Kidney (tissue), 13 donors: ENCODE measurements at regions not wholly inside any gene's neighbourhood (a gene's known extent, or its start where the extent isn't known, plus 50 kb on each side); places are given as distances from the start of the nearest gene placed in this dataset.

Experiments
- DNase-seq, 5 donors: peaks; one replicate each; pipeline ENCODE4 v3.0.0-alpha.2; 2013 to 2020
- FAIRE-seq: peaks from 2 replicates; lab custom pipeline; 2012; peaks lifted over from hg19 to GRCh38; lab: Jason Lieb, UNC
- H3K27ac ChIP-seq, 2 donors: one replicate each; pipeline ENCODE4 v1.7.0; 2013; ENCODE audit warnings: low read depth in 2 of 2, low read length in 2 of 2, inconsistent platforms in 1 of 2
- H3K27me3 ChIP-seq: one replicate; pipeline ENCODE4 v1.7.1; 2013; ENCODE audit warnings: low read length, inconsistent platforms; ENCODE audit not compliant: control insufficient read depth, insufficient read depth
- H3K36me3 ChIP-seq, 3 donors: one replicate each; pipeline versions ENCODE4 v1.7.0 to v1.7.1; 2013; ENCODE audit warnings: low read length in 3 of 3, control low read depth in 1 of 3, inconsistent platforms in 1 of 3; ENCODE audit not compliant: insufficient read depth in 3 of 3, control insufficient read depth in 2 of 3
- H3K4me1 ChIP-seq, 3 donors: one replicate each; pipeline versions ENCODE4 v1.7.0 to v1.7.1; 2013; ENCODE audit warnings: low read length in 3 of 3, inconsistent platforms in 1 of 3, low read depth in 1 of 3; ENCODE audit not compliant: control insufficient read depth in 2 of 3, insufficient read depth in 2 of 3
- H3K4me3 ChIP-seq, 3 donors: one replicate each; pipeline versions ENCODE4 v1.7.0 to v1.8.1; 2013; ENCODE audit warnings: low read length in 3 of 3, control low read depth in 1 of 3, inconsistent platforms in 1 of 3
- H3K9ac ChIP-seq, 3 donors: one replicate each; pipeline versions ENCODE4 v1.7.0 to v1.7.1; 2013; ENCODE audit warnings: low read length in 3 of 3, control low read depth in 1 of 3, inconsistent platforms in 1 of 3
- H3K9me3 ChIP-seq, 3 donors: one replicate each; pipeline versions ENCODE4 v1.7.0 to v1.7.1; 2013; ENCODE audit warnings: low read length in 3 of 3, control low read depth in 1 of 3, inconsistent platforms in 1 of 3; ENCODE audit not compliant: control insufficient read depth in 2 of 3, insufficient read depth in 1 of 3
- CTCF ChIP-seq: IDR thresholded peaks from 3 replicates; pipeline ENCODE4 v1.5.1; 2012; ENCODE audit warnings: mild to moderate bottlenecking, moderate library complexity, borderline replicate concordance; ENCODE audit not compliant: insufficient read depth; ENCODE audit errors: extremely low read depth
- intact Hi-C: fragments of 100-400 bp; cut with DNase I; formaldehyde crosslinking; loops from one replicate; pipeline ENCODE4 v1.11.1; 2022
- donor health status: control.
- donor health status: control.
- donor health status: control.
- donor health status: control.
- donor health status: control.
- donor health status: DM: yes; HTN: yes; CAD: no.
- donor health status: Normal renal cell carcinoma (clear cell type).

DNA sequence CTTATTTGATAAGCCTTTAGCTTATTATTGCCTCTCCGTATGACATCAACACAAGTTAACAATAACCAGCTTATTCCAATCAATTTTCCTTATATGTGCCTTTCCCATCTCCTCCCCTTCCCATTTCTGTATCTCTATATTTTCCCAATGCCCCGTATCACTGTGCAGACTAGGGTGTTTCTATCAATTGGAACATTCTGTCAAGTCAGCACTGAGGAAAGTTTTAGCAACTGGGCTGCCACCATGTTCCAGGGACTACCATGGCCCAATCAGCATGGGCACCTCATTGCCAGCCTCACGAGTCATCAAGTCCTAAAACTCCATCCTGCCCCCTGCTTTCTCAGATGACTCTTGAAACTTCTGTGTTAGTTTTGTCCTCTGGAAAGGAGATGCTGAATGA lies 973.1 kb upstream of the CNTN5 start:
- no peaks in the 10 kb centered on the region for H3K27me3 ChIP-seq
- DNase-seq (no peak), FAIRE-seq (no peak)
- intact Hi-C loops = no loop called here
- no peaks in the 10 kb centered on the region for H3K9me3 ChIP-seq
- H3K27ac ChIP-seq = no peak overlapping the region
- H3K9ac ChIP-seq = no peak overlapping the region
- no peak overlapping the region for H3K4me3 ChIP-seq
- H3K4me1 ChIP-seq = no peaks in the 10 kb centered on the region
- H3K36me3 ChIP-seq = no peaks in the 10 kb centered on the region
- TF ChIP-seq CTCF = no peak

- no peak for FAIRE-seq
- Histone ChIP-seq H3K36me3 (no peaks in the 10 kb centered on the region), H3K9ac (no peak overlapping the region), H3K9me3 (no peaks in the 10 kb centered on the region), H3K4me1 (no peaks in the 10 kb centered on the region), H3K27ac (no peak overlapping the region), H3K4me3 (no peak overlapping the region), H3K27me3 (no peaks in the 10 kb centered on the region)
- no peak for DNase-seq
- intact Hi-C loops = no loop called here
- no peak for TF ChIP-seq CTCF
Measured at GRCh38 chr11:98053851-98054250, 966.9 kb upstream of the CNTN5 start.

- H3K4me1 ChIP-seq = no peaks in the 10 kb centered on the region
- TF ChIP-seq CTCF = no peak
- intact Hi-C loops = no loop called here
- H3K27me3 ChIP-seq = no peaks in the 10 kb centered on the region
- DNase-seq = no peak
- no peak overlapping the region for H3K27ac ChIP-seq
- FAIRE-seq = no peak
- no peak overlapping the region for H3K9ac ChIP-seq
- no peaks in the 10 kb centered on the region for H3K36me3 ChIP-seq
- no peak overlapping the region for H3K4me3 ChIP-seq
- H3K9me3 ChIP-seq = no peaks in the 10 kb centered on the region
Measured at GRCh38 chr11:98056945-98057344, 963.8 kb upstream of the CNTN5 start.

DNA sequence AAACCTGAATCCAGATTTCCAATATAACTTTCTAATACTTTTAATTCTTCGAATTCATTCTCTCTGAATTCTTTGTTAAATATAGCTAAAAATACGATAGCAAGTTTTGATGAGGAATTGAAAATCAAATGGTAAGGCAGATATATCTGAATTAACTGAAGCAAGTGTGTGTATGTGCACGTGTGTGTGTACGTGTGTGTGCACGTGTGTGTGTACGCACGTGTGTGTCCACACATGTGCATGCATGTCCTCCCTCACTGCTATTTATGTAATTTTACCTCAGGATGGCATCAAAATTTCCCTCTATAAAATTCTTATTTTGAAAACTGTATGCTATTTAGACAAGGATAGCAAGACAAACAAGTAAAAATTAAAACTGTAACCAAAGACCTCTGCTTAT lies 961.3 kb upstream of the CNTN5 start:
- Histone ChIP-seq H3K9ac (no peak overlapping the region), H3K4me3 (no peak overlapping the region), H3K27me3 (no peaks in the 10 kb centered on the region), H3K36me3 (no peaks in the 10 kb centered on the region), H3K27ac (no peak overlapping the region), H3K4me1 (no peaks in the 10 kb centered on the region), H3K9me3 (no peaks in the 10 kb centered on the region)
- TF ChIP-seq CTCF = no peak
- intact Hi-C loops = no loop called here
- FAIRE-seq (no peak), DNase-seq (no peak)
